ENCODE measurements at regions not wholly inside any gene's neighbourhood (a gene's known extent, or its start where the extent isn't known, plus 50 kb on each side); places are given as distances from the start of the nearest gene placed in this dataset.

- no peaks in the 10 kb centered on the region for H3K4me1 ChIP-seq (ENCODE audit: insufficient read depth, poor library complexity, severe bottlenecking)
- DNase-seq (ENCODE audit: low spot score): no peak
These were observed 395.3 kb downstream of the NUP35 start for GRCh38 chr2:183519371-183520056.

GRCh38 chr2:183521911-183522310, 397.7 kb downstream of the NUP35 start:
- TF ChIP-seq, protein P1, sequence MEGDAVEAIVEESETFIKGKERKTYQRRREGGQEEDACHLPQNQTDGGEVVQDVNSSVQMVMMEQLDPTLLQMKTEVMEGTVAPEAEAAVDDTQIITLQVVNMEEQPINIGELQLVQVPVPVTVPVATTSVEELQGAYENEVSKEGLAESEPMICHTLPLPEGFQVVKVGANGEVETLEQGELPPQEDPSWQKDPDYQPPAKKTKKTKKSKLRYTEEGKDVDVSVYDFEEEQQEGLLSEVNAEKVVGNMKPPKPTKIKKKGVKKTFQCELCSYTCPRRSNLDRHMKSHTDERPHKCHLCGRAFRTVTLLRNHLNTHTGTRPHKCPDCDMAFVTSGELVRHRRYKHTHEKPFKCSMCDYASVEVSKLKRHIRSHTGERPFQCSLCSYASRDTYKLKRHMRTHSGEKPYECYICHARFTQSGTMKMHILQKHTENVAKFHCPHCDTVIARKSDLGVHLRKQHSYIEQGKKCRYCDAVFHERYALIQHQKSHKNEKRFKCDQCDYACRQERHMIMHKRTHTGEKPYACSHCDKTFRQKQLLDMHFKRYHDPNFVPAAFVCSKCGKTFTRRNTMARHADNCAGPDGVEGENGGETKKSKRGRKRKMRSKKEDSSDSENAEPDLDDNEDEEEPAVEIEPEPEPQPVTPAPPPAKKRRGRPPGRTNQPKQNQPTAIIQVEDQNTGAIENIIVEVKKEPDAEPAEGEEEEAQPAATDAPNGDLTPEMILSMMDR (IDR thresholded peaks at IDR 0.05; ENCODE audit: poor library complexity, severe bottlenecking): no peak
- ATAC-seq (ENCODE audit: low read depth) (no peak), DNase-seq (ENCODE audit: low spot score) (no peak)
- Histone ChIP-seq H3K36me3 (ENCODE audit: low read depth) (no peaks in the 10 kb centered on the region), H3K9me3 (ENCODE audit: severe bottlenecking) (no peaks in the 10 kb centered on the region), H3K27me3 (ENCODE audit: insufficient read depth, poor library complexity, severe bottlenecking) (no peaks in the 10 kb centered on the region), H3K27ac (ENCODE audit: poor library complexity, severe bottlenecking) (no peak overlapping the region), H3K4me3 (ENCODE audit: severe bottlenecking) (no peak overlapping the region), H3K4me1 (ENCODE audit: insufficient read depth, poor library complexity, severe bottlenecking) (no peaks in the 10 kb centered on the region)

More at GRCh38 chr2:183519371-183520056, 395.3 kb downstream of the NUP35 start:
- TF ChIP-seq, protein P1 (IDR thresholded peaks at IDR 0.05; ENCODE audit: poor library complexity, severe bottlenecking): no peak
- H3K36me3 ChIP-seq (ENCODE audit: low read depth): no peaks in the 10 kb centered on the region
- no peaks in the 10 kb centered on the region for H3K27me3 ChIP-seq (ENCODE audit: insufficient read depth, poor library complexity, severe bottlenecking)
- no peak overlapping the region for H3K27ac ChIP-seq (ENCODE audit: poor library complexity, severe bottlenecking)
- ATAC-seq (ENCODE audit: low read depth): no peak
- no peak overlapping the region for H3K4me3 ChIP-seq (ENCODE audit: severe bottlenecking)
- H3K9me3 ChIP-seq (ENCODE audit: severe bottlenecking): no peaks in the 10 kb centered on the region

- Histone ChIP-seq H3K4me3 (ENCODE audit: severe bottlenecking) (no peak overlapping the region), H3K4me1 (ENCODE audit: insufficient read depth, poor library complexity, severe bottlenecking) (no peaks in the 10 kb centered on the region), H3K27me3 (ENCODE audit: insufficient read depth, poor library complexity, severe bottlenecking) (no peaks in the 10 kb centered on the region), H3K9me3 (ENCODE audit: severe bottlenecking) (no peaks in the 10 kb centered on the region), H3K27ac (ENCODE audit: poor library complexity, severe bottlenecking) (no peak overlapping the region), H3K36me3 (ENCODE audit: low read depth) (no peaks in the 10 kb centered on the region)
- no peak for DNase-seq (ENCODE audit: low spot score)
- TF ChIP-seq, protein P1 (IDR thresholded peaks at IDR 0.05; ENCODE audit: poor library complexity, severe bottlenecking): no peak
- ATAC-seq (ENCODE audit: low read depth): no peak
These were observed 398.4 kb downstream of the NUP35 start for GRCh38 chr2:183522489-183523266.

DNA sequence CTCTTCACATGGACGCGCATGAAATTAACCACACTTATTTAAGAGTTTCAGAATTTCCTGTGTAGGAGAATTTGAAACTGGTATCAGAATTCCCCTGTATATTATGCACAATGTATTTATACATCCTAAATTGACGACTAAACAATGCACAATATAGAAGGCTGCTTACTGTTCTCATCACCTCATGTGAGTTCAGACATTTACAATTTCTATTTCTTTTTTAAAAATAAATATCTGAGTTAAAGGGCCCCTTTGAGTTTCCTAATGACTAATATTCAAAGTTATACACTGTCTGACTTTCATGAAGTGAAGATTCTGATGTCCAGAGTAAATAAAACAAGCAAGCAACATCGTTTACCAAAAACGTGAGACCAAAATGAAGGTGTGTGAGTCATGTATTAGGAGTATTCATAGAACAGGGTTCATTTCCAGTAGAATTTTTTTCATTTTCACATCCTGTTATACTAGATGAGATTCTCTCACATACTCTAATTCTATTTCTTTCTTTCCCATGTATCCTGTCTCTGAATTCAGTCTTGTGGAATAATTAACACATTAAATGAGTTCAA, 406.2 kb downstream of the NUP35 start:
- Histone ChIP-seq H3K27ac (ENCODE audit: poor library complexity, severe bottlenecking) (no peak overlapping the region), H3K4me3 (ENCODE audit: severe bottlenecking) (no peak overlapping the region), H3K4me1 (ENCODE audit: insufficient read depth, poor library complexity, severe bottlenecking) (peaks cover 3% of the 10 kb centered on the region), H3K27me3 (ENCODE audit: insufficient read depth, poor library complexity, severe bottlenecking) (no peaks in the 10 kb centered on the region), H3K36me3 (ENCODE audit: low read depth) (no peaks in the 10 kb centered on the region), H3K9me3 (ENCODE audit: severe bottlenecking) (no peaks in the 10 kb centered on the region)
- TF ChIP-seq, protein P1 (IDR thresholded peaks at IDR 0.05; ENCODE audit: poor library complexity, severe bottlenecking): no peak
- no peak for DNase-seq (ENCODE audit: low spot score)
- no peak for ATAC-seq (ENCODE audit: low read depth)
